ENCODE measurements at regions not wholly inside any gene's neighbourhood (a gene's known extent, or its start where the extent isn't known, plus 50 kb on each side); places are given as distances from the start of the nearest gene placed in this dataset.
"Not testable (repeated sequence)": the region's sequence is repeated elsewhere in the genome, so short reads cannot be mapped to it uniquely, and the experiment has no call there.

DNA sequence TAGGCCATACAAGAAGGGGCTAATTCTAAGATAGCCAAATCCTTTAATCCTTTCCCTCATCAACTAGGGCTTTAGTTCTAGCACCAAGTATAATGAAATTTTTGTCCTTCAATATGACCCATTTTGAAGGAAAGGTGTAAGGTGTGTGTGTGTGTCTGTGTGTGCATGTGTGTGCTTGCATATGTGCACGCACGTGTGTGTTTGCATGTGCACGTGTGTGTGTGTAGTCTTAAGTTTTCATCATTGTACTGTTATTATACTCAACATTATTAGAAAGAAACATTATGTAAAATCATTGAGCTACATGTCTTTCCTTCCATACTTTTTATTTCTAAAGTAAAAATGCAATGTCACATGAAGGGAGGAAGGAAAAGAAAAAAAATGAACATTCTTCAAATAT is 547.7 kb downstream of the FAM181B start:
- TF ChIP-seq POLR2A (IDR thresholded peaks at IDR 0.05; ENCODE audit: low read depth, low read length) (no peak), POLR2AphosphoS5 (IDR thresholded peaks at IDR 0.05; ENCODE audit: low read depth, low read length) (no peak), TAF1 (IDR thresholded peaks at IDR 0.05; ENCODE audit: borderline replicate concordance, low read depth, low read length) (no peak)
- FAIRE-seq = no peak

DNA sequence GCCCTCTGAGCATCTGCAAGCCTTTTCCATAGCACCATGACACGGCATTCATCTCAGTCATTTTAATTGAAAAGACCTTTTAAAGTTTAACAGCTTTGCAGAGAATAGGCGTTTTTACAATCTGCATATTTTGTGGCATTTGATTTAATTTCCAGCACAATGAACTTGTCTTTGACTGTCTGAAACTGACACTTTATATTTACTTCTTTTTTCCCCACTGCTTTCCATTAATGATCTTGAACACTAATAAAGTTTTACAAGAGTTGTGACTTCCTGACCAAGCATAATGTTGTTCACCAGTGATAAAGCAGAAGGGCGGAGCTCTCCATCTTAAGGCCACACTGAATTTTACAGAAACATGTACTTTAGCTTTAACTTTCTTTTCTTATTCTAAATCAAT is 548.7 kb downstream of the FAM181B start:
- DNase-seq (ENCODE audit: insufficient read length) = no peak
- TF ChIP-seq TAF1 (IDR thresholded peaks at IDR 0.05; ENCODE audit: borderline replicate concordance, low read depth, low read length) = no peak
- no peak for TF ChIP-seq POLR2A (IDR thresholded peaks at IDR 0.05; ENCODE audit: low read depth, low read length)
- TF ChIP-seq POLR2AphosphoS5 (IDR thresholded peaks at IDR 0.05; ENCODE audit: low read depth, low read length) = no peak
- no peak for FAIRE-seq

More for the DNA sequence above, 547.7 kb downstream of the FAM181B start:
- no peak for DNase-seq (ENCODE audit: insufficient read length)

DNA sequence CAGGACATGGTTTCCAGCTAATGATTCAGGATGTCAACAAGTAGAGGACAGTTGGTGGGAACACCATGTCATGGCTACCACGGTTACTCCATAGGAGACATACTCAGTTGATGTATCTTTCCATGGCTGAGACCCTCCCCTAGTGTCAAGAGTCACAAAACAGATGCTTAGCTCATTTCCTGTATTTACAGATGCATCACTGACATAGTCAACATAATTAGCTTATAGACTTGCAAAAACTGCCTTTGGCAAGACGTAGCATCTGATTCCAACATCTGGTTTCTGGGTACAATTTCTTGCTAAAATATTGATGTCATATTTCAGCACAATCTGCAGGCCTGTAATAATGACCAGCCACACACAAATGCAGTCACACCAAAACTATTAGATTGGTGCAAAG is 550.3 kb downstream of the FAM181B start:
- DNase-seq (ENCODE audit: insufficient read length) = no peak

DNA sequence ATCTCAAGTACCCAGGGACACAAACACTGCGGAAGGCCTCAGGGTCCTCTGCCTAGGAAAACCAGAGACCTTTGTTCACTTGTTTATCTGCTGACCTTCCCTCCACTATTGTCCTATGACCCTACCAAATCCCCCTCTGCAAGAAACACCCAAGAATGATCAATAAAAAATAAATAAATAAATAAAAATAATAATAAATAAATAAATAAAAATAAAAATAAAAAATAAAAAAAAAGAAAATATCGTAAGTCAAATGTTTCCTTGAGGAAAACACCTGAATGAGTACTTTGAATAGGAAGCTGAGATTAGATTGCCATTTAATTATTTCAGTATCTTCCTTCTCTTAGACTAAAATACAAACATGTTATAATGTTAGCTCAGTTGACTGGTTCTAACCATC is 551.0 kb downstream of the FAM181B start:
- not testable (repeated sequence) for DNase-seq (ENCODE audit: insufficient read length); FAIRE-seq

More for the DNA sequence above, 550.3 kb downstream of the FAM181B start:
- FAIRE-seq = no peak
- TF ChIP-seq TAF1 (IDR thresholded peaks at IDR 0.05; ENCODE audit: borderline replicate concordance, low read depth, low read length) = no peak
- TF ChIP-seq POLR2AphosphoS5 (IDR thresholded peaks at IDR 0.05; ENCODE audit: low read depth, low read length) = no peak
- TF ChIP-seq POLR2A (IDR thresholded peaks at IDR 0.05; ENCODE audit: low read depth, low read length) = no peak

DNA sequence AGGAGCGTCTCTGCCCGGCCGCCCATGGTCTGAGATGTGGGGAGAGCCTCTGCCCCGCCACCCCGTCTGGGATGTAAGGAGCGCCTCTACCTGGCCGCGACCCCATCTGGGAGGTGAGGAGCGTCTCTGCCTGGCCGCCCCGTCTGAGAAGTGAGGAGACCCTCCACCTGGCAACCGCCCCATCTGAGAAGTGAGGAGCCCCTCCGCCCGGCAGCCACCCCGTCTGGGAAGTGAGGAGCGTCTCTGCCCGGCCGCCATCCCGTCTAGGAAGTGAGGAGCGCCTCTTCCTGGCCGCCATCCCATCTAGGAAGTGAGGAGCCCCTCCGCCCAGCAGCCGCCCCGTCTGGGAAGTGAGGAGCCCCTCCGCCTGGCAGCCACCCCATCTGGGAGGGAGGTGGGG is 551.9 kb downstream of the FAM181B start:
- not testable (repeated sequence) for DNase-seq (ENCODE audit: insufficient read length); FAIRE-seq

DNA sequence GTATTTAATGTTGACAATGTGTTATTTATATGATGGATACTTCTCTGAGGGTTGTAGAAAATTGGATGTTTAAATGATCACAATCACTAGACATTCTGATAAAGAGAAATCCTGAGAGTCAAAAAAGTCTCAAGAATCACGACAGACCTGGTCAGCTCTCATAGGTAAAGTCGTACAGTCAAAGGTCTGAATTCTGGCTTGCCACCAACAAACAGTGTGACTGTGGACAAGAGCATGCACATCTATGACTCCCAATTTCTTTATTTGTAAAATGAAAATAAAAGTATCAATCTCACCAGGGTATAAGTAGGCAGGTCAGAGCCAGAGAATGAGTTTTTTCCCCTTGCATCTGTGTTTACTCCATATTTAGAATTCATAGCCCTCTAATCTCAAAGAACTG is 556.7 kb downstream of the FAM181B start:
- FAIRE-seq = no peak

DNA sequence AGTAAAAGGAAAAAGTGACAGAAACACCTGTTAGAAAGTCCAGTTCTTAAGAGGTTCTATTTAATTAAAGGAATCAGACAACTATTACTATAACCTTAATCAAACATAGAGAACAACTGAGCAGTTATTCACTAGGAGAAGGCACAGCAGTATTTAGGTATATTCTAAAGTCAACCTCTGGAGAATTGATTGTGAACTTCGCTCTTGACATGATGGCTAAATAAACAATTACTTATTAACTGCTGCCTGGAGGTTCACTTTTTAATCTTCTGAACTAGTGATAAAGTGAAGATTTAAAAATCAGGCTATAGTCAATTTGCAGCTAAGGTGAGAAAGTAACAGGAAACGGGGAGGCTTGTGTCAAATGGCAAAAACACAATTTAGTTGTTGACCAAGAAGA is 557.3 kb downstream of the FAM181B start:
- DNase-seq (ENCODE audit: insufficient read length) = no peak
- TF ChIP-seq POLR2AphosphoS5 (IDR thresholded peaks at IDR 0.05; ENCODE audit: low read depth, low read length) (no peak), POLR2A (IDR thresholded peaks at IDR 0.05; ENCODE audit: low read depth, low read length) (no peak), TAF1 (IDR thresholded peaks at IDR 0.05; ENCODE audit: borderline replicate concordance, low read depth, low read length) (no peak)
- no peak for FAIRE-seq

More for the DNA sequence above, 556.7 kb downstream of the FAM181B start:
- no peak for DNase-seq (ENCODE audit: insufficient read length)
- TF ChIP-seq POLR2AphosphoS5 (IDR thresholded peaks at IDR 0.05; ENCODE audit: low read depth, low read length) = no peak
- no peak for TF ChIP-seq TAF1 (IDR thresholded peaks at IDR 0.05; ENCODE audit: borderline replicate concordance, low read depth, low read length)
- no peak for TF ChIP-seq POLR2A (IDR thresholded peaks at IDR 0.05; ENCODE audit: low read depth, low read length)

DNA sequence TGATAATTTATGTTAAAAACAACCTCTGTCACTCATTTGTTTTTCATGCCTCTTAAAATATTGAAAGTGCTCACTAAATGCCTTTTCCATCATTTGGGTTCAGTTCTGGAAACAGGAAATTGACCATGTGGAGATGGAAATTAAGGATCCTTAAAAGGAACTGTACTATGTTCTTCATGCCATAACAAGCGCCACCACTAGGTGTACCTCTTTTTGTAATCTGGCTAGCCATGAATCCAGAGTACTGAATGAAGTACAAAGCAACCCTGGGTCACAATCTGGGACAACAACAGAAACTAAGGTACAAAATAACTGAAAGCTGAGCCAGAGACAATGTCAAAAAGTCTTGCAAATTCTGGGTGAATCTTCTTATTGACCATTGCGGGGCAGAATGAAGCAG is 559.1 kb downstream of the FAM181B start:
- no peak for TF ChIP-seq POLR2A (IDR thresholded peaks at IDR 0.05; ENCODE audit: low read depth, low read length)
- TF ChIP-seq POLR2AphosphoS5 (IDR thresholded peaks at IDR 0.05; ENCODE audit: low read depth, low read length) = no peak
- no peak for TF ChIP-seq TAF1 (IDR thresholded peaks at IDR 0.05; ENCODE audit: borderline replicate concordance, low read depth, low read length)

DNA sequence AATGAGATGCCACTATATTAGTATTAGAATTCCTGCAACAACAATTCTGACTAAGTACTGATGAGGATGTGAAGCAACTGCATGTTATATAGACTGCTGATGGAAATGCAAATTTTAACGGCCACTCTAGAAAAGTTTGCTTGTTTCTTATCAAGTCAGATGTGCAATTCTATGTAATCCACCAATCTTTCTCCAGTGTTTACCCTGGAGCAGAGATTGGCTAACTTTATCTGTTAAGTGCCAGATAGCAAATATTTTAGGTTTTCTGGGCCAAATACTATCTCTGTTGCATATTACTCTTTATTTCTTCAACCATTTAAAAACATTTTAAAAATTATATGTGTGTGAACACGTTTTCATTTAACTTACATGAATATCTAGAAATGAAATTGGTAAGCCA is 586.9 kb downstream of the FAM181B start:
- TF ChIP-seq POLR2A (IDR thresholded peaks at IDR 0.05; ENCODE audit: low read depth, low read length) (no peak), TAF1 (IDR thresholded peaks at IDR 0.05; ENCODE audit: borderline replicate concordance, low read depth, low read length) (no peak), POLR2AphosphoS5 (IDR thresholded peaks at IDR 0.05; ENCODE audit: low read depth, low read length) (no peak)
- no peak for DNase-seq (ENCODE audit: insufficient read length)
- no peak for FAIRE-seq

More for the DNA sequence above, 559.1 kb downstream of the FAM181B start:
- FAIRE-seq (peak; percentile 40), DNase-seq (ENCODE audit: insufficient read length) (no peak)

DNA sequence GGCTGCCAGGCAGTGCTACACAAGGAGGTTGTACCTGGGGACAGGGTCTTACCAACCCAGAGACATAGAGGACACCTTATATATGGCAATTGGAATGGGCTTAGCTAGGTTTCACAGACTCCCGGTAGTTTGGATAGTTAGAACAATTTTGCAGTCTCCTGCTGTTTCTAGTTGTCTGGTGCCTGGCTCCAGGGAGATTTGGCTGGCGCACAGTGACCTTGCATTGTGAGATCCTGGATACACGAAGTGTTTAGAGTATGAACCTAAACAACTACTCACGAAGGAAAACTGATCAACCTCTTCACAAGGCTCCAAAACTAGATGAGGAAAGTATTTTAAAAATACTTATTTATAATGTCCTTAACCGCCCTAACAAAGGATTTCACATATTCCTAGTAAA is 614.7 kb downstream of the FAM181B start:
- DNase-seq (ENCODE audit: insufficient read length) = no peak
- TF ChIP-seq TAF1 (IDR thresholded peaks at IDR 0.05; ENCODE audit: borderline replicate concordance, low read depth, low read length) (no peak), POLR2A (IDR thresholded peaks at IDR 0.05; ENCODE audit: low read depth, low read length) (no peak), POLR2AphosphoS5 (IDR thresholded peaks at IDR 0.05; ENCODE audit: low read depth, low read length) (no peak)
- FAIRE-seq = no peak

DNA sequence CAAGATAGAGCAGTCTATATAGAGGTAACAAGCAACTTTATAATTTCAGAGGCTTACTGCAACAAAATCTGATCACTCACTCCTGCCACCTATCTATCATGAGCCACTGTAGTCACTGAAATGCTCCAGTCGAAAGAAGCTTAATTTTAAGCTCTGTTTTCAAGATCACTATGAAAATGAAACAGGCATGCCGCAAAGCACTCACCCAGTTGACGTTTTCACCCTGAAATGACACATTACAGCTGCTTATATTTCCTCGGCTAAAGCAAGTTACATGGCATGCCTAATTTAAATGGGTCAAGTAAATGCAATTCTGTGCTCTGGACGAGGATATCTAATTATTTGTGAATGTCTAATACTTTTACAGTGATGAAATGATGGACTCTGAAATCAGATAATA is 616.3 kb downstream of the FAM181B start:
- FAIRE-seq = no peak
- DNase-seq (ENCODE audit: insufficient read length) = no peak
- TF ChIP-seq POLR2AphosphoS5 (IDR thresholded peaks at IDR 0.05; ENCODE audit: low read depth, low read length) (no peak), POLR2A (IDR thresholded peaks at IDR 0.05; ENCODE audit: low read depth, low read length) (no peak), TAF1 (IDR thresholded peaks at IDR 0.05; ENCODE audit: borderline replicate concordance, low read depth, low read length) (no peak)

DNA sequence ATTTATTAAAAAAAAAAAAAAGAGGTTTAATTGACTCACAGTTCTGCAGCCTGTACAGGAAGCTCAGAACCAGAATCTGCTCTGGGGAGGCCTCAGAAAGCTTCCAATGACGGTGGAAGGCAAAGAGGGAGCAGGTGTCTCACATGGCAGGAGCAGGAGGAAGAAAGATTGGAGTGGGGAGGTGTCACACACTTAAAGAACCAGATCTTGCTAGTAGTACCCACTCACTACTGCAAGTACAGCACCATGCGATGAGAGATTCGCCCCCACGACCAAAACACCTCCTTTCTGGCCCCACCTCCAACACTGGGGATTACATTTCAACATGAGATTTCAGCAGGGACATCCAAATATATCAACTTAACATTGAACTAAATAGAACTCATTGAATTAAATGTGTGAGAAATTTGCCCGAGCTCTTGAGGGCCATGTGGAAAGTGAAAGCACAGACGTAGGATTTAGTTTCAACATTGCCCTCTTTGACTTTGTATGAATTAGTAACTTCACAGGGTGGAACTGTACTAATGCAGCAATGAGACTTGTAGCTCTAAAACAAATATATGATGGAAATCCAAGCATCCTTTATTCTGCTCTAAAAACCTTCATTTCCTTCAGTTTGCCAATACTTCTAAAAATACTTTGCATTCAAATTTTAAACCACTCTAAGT is 628.2 kb downstream of the FAM181B start:
- no peak for FAIRE-seq
- DNase-seq (ENCODE audit: insufficient read length) = no peak
- TF ChIP-seq POLR2AphosphoS5 (IDR thresholded peaks at IDR 0.05; ENCODE audit: low read depth, low read length) = no peak
- TF ChIP-seq TAF1 (IDR thresholded peaks at IDR 0.05; ENCODE audit: borderline replicate concordance, low read depth, low read length) = no peak
- no peak for TF ChIP-seq POLR2A (IDR thresholded peaks at IDR 0.05; ENCODE audit: low read depth, low read length)

DNA sequence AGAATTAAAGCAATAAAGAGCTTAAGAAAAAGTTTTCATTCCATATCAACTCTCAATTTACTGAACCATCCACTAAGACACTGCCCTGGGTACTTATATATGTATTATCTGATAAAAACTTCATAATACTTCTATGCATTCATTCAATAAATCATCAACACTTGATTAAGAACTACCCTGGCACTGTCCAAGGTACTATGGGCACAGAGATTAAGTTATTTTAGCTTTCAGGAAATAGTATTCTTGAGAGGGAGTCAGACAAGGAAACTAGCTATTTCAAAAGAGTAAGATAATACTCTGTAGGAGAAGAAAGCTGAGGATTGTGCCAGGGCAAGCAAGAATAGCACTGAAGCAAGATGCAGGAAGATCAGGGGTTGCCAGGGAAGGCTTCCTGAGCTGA is 640.8 kb downstream of the FAM181B start:
- TF ChIP-seq POLR2AphosphoS5 (IDR thresholded peaks at IDR 0.05; ENCODE audit: low read depth, low read length) (no peak), TAF1 (IDR thresholded peaks at IDR 0.05; ENCODE audit: borderline replicate concordance, low read depth, low read length) (no peak), POLR2A (IDR thresholded peaks at IDR 0.05; ENCODE audit: low read depth, low read length) (no peak)
- FAIRE-seq = no peak
- no peak for DNase-seq (ENCODE audit: insufficient read length)

Data from GM12892 (cell line).